HG03558 (cell line): ENCODE measurements at regions not wholly inside any gene's neighbourhood (a gene's known extent, or its start where the extent isn't known, plus 50 kb on each side); places are given as distances from the start of the nearest gene placed in this dataset.

Experiments used
- ATAC-seq: cut with Tn5 transposase; IDR thresholded peaks from one replicate; pipeline ENCODE4 v1.9.1; 2021; ENCODE audit warnings: moderate number of reproducible peaks; ENCODE audit not compliant: unreplicated experiment; ENCODE audit errors: extremely low read depth

- ATAC-seq: no peak
Measured at GRCh38 chr12:41903014-41903708, 241.5 kb downstream of the GXYLT1 start.

- ATAC-seq: no peak
Measured at GRCh38 chr12:41899577-41899976, 245.1 kb downstream of the GXYLT1 start.

DNA sequence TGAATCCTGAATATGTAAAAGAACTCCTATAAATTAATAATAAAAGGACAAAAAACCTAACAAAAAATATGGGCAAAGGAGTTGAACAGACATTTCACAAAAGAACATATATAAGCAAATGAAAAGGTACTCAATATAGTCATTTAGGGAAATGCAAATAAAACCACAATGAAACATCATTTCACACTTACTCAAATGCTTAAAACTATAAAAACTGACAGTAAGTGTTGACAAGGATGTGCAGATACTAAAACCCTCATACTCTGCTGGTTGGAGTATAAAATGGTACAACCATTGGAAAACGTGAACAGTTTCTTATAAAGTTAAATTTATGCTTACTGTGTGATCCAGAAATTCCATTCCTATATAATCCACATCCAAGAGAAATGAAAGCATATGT is 247.1 kb downstream of the GXYLT1 start:
- ATAC-seq: no peak

GRCh38 chr12:41893491-41893890 is 251.2 kb downstream of the GXYLT1 start:
- ATAC-seq: no peak

- ATAC-seq: no peak
Measured at GRCh38 chr12:41892302-41892701, 252.4 kb downstream of the GXYLT1 start.

- no peak for ATAC-seq
Measured at GRCh38 chr12:41891226-41891625, 253.4 kb downstream of the GXYLT1 start.

GRCh38 chr12:41888285-41888684 is 256.4 kb downstream of the GXYLT1 start:
- no peak for ATAC-seq

DNA sequence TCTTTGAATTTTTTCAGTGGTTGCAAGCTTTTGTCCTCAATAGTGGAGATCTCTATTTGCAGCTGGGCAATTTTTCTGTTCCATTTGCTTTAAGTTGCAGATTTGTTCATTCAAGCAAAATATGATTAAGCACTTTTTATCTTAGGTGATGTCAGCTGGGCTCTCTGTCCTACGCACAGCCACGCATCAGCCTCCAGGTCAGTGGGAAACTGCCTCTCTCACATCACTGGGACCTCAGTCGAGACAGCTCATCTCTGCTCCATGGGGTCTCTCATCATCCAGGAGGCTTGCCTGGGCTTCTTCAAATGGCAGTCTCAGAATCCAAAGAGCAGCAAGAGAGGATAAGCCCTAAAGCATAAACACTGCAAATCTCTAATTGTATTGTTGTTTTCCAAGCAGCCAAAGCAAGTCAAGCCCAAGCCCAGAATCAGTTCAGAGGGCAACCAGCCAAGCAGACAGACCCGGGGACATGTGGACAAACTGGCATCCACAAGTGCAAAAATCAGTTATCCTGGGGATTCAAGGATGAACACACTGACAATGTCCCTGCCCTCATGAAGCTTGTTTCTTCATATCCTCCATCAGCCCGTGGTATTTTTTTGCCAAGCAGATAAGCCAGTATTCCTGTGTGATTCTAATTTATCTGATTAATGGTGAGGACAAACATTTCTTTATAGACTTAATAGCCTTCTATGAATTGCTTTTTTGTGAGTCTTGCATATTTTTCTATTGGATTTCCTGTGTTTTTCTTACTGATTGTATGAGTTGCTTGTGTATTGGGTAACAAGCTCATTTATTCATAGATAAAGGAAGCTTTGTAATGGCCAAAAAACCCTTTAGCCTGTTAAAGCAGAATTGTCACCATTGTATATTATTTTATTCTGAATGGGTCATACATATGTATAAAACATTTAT is 262.5 kb downstream of the GXYLT1 start:
- ATAC-seq: no peak

GRCh38 chr12:41869432-41869831 is 275.2 kb downstream of the GXYLT1 start:
- ATAC-seq: no peak

DNA sequence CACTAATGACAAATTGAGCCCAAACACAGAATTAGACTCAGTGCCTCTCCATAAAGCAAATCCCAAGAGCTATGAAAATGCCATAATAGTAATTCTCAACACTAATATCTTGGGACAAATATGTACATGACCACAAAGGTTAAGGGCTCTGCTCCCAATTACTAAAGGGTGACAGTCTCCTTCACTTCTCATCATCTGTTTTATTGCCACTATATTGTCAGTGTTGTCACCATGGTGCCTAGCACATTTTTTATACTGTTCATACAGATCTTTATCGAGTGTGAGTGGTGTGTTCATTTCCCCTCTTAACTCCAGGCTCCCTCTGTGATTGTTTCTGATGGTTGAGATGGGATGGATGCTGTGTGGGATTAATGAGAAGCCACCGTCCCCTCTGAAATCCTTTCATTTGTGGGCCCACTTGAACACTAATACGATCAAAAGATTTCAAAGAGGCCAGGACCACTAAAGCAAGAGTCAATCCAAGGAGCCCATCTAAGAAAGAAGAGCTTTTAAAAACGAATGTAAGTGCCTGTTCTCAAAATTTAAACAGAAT is 277.7 kb downstream of the GXYLT1 start:
- ATAC-seq: no peak

- no peak for ATAC-seq
Measured at GRCh38 chr12:41856228-41856627, 288.4 kb downstream of the GXYLT1 start.

- no peak for ATAC-seq
Measured at GRCh38 chr12:41850046-41850445, 294.6 kb downstream of the GXYLT1 start.

GRCh38 chr12:41846718-41847117 is 298.0 kb downstream of the GXYLT1 start:
- no peak for ATAC-seq

GRCh38 chr12:41836416-41836815 is 308.3 kb downstream of the GXYLT1 start:
- ATAC-seq: no peak

DNA sequence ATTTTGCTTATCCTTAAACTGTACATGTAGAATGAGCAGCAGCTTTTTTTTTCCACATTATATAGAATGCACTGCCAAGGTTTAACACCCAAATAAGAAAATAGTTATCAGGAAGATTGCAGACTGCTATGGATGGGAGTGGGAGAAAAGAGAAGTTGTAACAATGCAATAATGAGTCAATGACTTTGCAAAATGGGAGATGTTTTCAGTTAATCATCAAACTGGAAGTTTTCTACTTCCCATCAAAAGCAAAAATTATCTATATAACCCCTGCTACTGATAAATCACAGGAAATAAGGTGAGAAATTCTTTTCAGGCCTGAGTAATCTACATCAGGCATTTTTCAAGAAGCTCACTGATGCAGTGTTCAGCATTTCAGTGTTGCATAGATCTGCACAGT is 309.1 kb downstream of the GXYLT1 start:
- no peak for ATAC-seq

DNA sequence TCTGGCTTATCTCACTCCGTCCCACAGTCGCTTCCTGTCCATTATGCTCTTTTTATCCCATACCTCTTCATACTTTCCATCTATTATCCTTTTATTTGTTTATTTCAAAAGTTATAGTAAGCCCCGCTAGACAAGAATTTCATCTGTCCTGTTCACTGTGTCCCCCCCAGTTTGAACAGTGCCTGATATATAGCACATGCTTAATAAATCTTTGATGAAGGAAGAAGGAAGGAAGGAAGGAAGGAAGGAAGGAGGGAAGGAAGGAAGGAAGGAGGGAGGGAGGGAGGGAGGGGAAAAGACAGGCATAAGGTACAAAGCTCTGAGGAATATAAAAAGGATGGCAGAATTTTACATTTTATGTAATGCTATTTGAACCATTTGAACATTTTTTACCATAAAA is 324.7 kb downstream of the GXYLT1 start:
- no peak for ATAC-seq

DNA sequence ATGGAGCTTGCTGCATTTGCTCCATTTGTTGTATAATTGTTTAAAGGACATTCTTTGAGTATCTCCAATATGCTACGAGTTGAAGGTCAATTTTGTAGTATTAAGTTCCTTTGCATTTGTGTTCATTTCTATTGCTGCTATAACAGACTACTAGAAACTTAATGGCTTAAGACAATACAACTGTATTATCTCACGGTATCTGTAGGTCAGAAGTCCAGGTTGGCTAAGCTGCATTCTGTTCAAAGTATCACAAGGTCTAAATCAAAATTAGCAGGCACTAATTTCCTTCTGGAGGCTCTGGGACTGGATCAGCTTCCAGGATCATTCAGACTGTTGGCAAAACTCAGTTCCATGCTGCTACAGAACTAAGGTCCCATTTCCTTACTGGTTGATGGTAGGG is 340.6 kb downstream of the GXYLT1 start:
- ATAC-seq: no peak

DNA sequence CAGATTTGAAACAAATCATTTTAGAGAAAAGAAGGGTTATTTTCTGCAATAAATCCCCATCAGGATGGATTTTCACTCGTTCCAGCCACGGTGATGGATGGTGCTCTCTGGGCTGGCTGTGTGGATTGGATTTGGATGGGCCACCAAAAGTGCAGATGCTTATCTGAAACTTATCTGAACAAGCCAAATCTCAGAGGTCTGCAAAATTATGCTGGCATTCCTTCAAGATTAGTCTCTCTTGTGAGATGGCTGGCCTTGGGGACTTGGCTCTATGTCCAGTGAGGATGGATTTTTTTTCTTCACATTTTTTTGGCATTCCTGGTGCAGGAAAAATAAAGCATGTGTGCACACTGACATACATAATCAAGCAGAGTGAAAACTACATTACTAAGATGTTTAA is 341.9 kb downstream of the GXYLT1 start:
- no peak for ATAC-seq

DNA sequence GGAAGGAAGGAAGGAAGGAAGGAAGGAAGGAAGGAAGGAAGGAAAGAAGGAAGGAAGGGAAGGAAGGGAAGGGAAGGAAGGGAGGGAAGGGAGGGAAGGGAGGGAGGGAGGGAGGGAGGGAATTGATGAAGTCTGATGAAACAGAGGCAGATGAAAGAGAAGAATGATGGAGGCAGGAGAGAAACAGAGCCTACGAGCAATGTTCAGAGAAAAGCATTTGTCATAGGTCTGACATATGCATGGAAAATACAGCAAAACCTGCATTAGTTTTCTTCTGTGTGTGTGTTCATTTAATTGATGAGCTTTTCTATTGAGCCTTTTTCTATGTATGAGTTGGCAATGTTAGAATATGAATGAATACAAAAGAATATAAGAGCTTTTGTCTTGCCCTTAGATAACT is 343.4 kb downstream of the GXYLT1 start:
- no peak for ATAC-seq

DNA sequence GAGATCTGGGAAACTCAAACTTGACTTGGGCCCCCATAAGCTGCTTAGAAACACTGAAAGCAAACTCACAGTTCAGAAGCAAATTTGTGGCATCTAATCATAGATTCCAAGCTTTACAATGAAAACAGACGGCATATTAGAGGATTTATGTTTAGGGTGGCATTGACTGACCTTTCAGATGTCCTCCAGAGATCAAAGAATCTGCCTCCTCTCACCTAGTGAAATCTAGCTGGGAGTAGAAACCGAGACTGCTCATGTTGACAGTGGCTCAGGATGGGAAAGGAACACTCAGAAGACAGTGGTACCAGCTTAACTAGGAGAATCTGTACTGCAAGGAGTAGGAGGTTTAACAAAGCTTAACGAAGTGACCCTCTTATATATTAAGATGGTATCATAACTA is 345.0 kb downstream of the GXYLT1 start:
- ATAC-seq: no peak

- no peak for ATAC-seq
Measured at GRCh38 chr12:41795910-41796309, 348.8 kb downstream of the GXYLT1 start.
